H9 (cell line): ENCODE measurements at regions not wholly inside any gene's neighbourhood (a gene's known extent, or its start where the extent isn't known, plus 50 kb on each side); places are given as distances from the start of the nearest gene placed in this dataset.
A peak's percentile ranks its signal among the peaks of the same experiment; 100 is the strongest.

Experiments used
- DNase-seq: peaks from one replicate; pipeline ENCODE4 v3.0.0-alpha.2; 2017
- H2AFZ ChIP-seq: one replicate; pipeline ENCODE4 v1.6.1; 2013; ENCODE audit warnings: mild to moderate bottlenecking, low read length, control low read depth, moderate library complexity
- H2AK5ac ChIP-seq: 2 replicates; pipeline ENCODE4 v1.6.1; 2013; ENCODE audit warnings: low read length, control low read depth, mixed read lengths; ENCODE audit not compliant: insufficient read length
- H2BK120ac ChIP-seq: one replicate; pipeline ENCODE4 v1.6.1; 2013; ENCODE audit warnings: low read depth, mild to moderate bottlenecking, low read length, control low read depth, inconsistent platforms; ENCODE audit not compliant: poor library complexity, severe bottlenecking
- H2BK12ac ChIP-seq: 2 replicates; pipeline ENCODE4 v1.6.1; 2013; ENCODE audit warnings: low read length, control low read depth, mixed read lengths, low read depth; ENCODE audit not compliant: insufficient read length
- H2BK15ac ChIP-seq: 2 replicates; pipeline ENCODE4 v1.6.1; 2013; ENCODE audit warnings: low read depth, low read length, control low read depth
- H2BK20ac ChIP-seq: one replicate; pipeline ENCODE4 v1.6.1; 2013; ENCODE audit warnings: low read depth, mild to moderate bottlenecking, low read length, control low read depth, inconsistent platforms; ENCODE audit not compliant: poor library complexity, severe bottlenecking
- H2BK5ac ChIP-seq: 2 replicates; pipeline ENCODE4 v1.6.1; 2013; ENCODE audit warnings: low read length, control low read depth, mixed read lengths; ENCODE audit not compliant: insufficient read length
- H3K14ac ChIP-seq: 2 replicates; pipeline ENCODE4 v1.6.1; 2013; ENCODE audit warnings: low read length, control low read depth; ENCODE audit not compliant: insufficient read depth
- H3K18ac ChIP-seq: 2 replicates; pipeline ENCODE4 v1.6.1; 2013; ENCODE audit warnings: low read depth, mild to moderate bottlenecking, mixed read lengths, low read length, control low read depth; ENCODE audit not compliant: insufficient read length
- H3K23ac ChIP-seq: 2 replicates; pipeline ENCODE4 v1.6.1; 2013; ENCODE audit warnings: low read length, control low read depth, mixed read lengths, low read depth; ENCODE audit not compliant: insufficient read length
- H3K23me2 ChIP-seq: 2 replicates; pipeline ENCODE4 v1.6.1; 2013; ENCODE audit warnings: low read depth, mild to moderate bottlenecking, mixed read lengths, low read length, control low read depth; ENCODE audit not compliant: insufficient read length, poor library complexity, severe bottlenecking
- H3K27ac ChIP-seq: 2 replicates; pipeline ENCODE4 v1.5.1; 2013; ENCODE audit warnings: low read length, control low read depth, mixed read lengths, low read depth; ENCODE audit not compliant: insufficient read length
- H3K27me3 ChIP-seq: 2 replicates; pipeline ENCODE4 v1.6.1; 2013; ENCODE audit warnings: low read length, control low read depth, inconsistent platforms; ENCODE audit not compliant: insufficient read depth
- H3K4ac ChIP-seq: 2 replicates; pipeline ENCODE4 v1.6.1; 2013; ENCODE audit warnings: low read depth, mild to moderate bottlenecking, control low read depth, inconsistent platforms, low read length, moderate library complexity
- H3K4me1 ChIP-seq: 2 replicates; pipeline ENCODE4 v1.6.1; 2013; ENCODE audit warnings: low read length, control low read depth, inconsistent platforms; ENCODE audit not compliant: insufficient read depth
- H3K4me2 ChIP-seq: 2 replicates; pipeline ENCODE4 v1.6.1; 2013; ENCODE audit warnings: low read length, control low read depth, mixed read lengths; ENCODE audit not compliant: insufficient read length, insufficient read depth
- H3K56ac ChIP-seq: 2 replicates; pipeline ENCODE4 v1.6.1; 2013; ENCODE audit warnings: low read depth, mild to moderate bottlenecking, mixed read lengths, low read length, control low read depth; ENCODE audit not compliant: insufficient read length
- H3K79me1 ChIP-seq: 2 replicates; pipeline ENCODE4 v1.6.1; 2013; ENCODE audit warnings: low read depth, mild to moderate bottlenecking, moderate library complexity, low read length, control low read depth, inconsistent platforms; ENCODE audit not compliant: insufficient read depth, poor library complexity, severe bottlenecking
- H3K79me2 ChIP-seq: 2 replicates; pipeline ENCODE4 v1.6.1; 2013; ENCODE audit warnings: low read length, control low read depth, inconsistent platforms; ENCODE audit not compliant: insufficient read depth
- H3K9ac ChIP-seq: 2 replicates; pipeline ENCODE4 v1.6.1; 2013; ENCODE audit warnings: low read length, control low read depth, mixed read lengths; ENCODE audit not compliant: insufficient read length; ENCODE audit errors: extremely low read depth
- H3K9me3 ChIP-seq: one replicate; pipeline ENCODE4 v1.6.1; 2013; ENCODE audit warnings: low read depth, low read length, inconsistent platforms; ENCODE audit not compliant: control insufficient read depth
- H3T11ph ChIP-seq: one replicate; pipeline ENCODE4 v1.6.1; 2013; ENCODE audit warnings: mild to moderate bottlenecking, low read length, control low read depth, inconsistent platforms
- H4K20me1 ChIP-seq: one replicate; pipeline ENCODE4 v1.6.1; 2013; ENCODE audit not compliant: control insufficient read depth, insufficient read length, insufficient read depth
- H4K5ac ChIP-seq: 2 replicates; pipeline ENCODE4 v1.6.1; 2013; ENCODE audit warnings: low read depth, mild to moderate bottlenecking, mixed read lengths, low read length, control low read depth; ENCODE audit not compliant: insufficient read length
- H4K8ac ChIP-seq: replicated peaks from 2 replicates; pipeline ENCODE4 v1.6.1; 2013; ENCODE audit warnings: low read length, control low read depth, mixed read lengths, low read depth; ENCODE audit not compliant: insufficient read length
- H4K91ac ChIP-seq: 2 replicates; pipeline ENCODE4 v1.6.1; 2013; ENCODE audit warnings: low read depth, mild to moderate bottlenecking, moderate library complexity, mixed read lengths, low read length, control low read depth; ENCODE audit not compliant: insufficient read length
- H3K27ac Mint-ChIP-seq, 3 experiments: 2 replicates in 2 of 3; 3 replicates in 1 of 3; pipeline ENCODE4 v1.8.0; 2020 to 2021; ENCODE audit warnings: mixed read lengths in 3 of 3, mild to moderate bottlenecking in 1 of 3, moderate library complexity in 1 of 3
- H3K27me3 Mint-ChIP-seq: 2 replicates; pipeline ENCODE4 v1.8.0; 2021; ENCODE audit warnings: low read depth, mild to moderate bottlenecking, moderate library complexity, mixed read lengths
- H3K36me3 Mint-ChIP-seq, 3 experiments: 2 replicates in 2 of 3; 3 replicates in 1 of 3; pipeline ENCODE4 v1.8.0; 2020 to 2021; ENCODE audit warnings: low read depth in 3 of 3, mixed read lengths in 3 of 3; ENCODE audit not compliant: insufficient read depth in 1 of 3
- H3K4me1 Mint-ChIP-seq, 2 experiments: 2 replicates each; pipeline ENCODE4 v1.8.0; 2020; ENCODE audit warnings: mixed read lengths in 2 of 2
- H3K4me3 Mint-ChIP-seq, 2 experiments: 2 replicates in 1 of 2; 3 replicates in 1 of 2; pipeline ENCODE4 v1.8.0; 2020 to 2021; ENCODE audit warnings: mild to moderate bottlenecking in 2 of 2, mixed read lengths in 2 of 2, moderate library complexity in 1 of 2
- H3K9me3 Mint-ChIP-seq, 2 experiments: 2 replicates in 1 of 2; 3 replicates in 1 of 2; pipeline ENCODE4 v1.8.0; 2020; ENCODE audit warnings: mild to moderate bottlenecking in 2 of 2, mixed read lengths in 2 of 2, moderate library complexity in 1 of 2
- WGBS: extraction: QIAGEN DNeasy Blood & Tissue Kit; methylation state at CpG from one replicate; pipeline ENCODE4 v1.1.7; 2013; ENCODE audit warnings: missing lambda C conversion rate, low lambda C conversion rate, mixed read lengths; ENCODE audit not compliant: insufficient read length; ENCODE audit errors: extremely low coverage; 5-methylcytosine and 5-hydroxymethylcytosine counted together
- TF ChIP-seq, protein P1 (sequence below): fragments of 200-600 bp; sonication (generic); conservative IDR thresholded peaks from 3 replicates; pipeline ENCODE4 v1.8.0; 2021; ENCODE audit warnings: antibody characterized with exemption, mild to moderate bottlenecking

GRCh38 chr11:123246749-123247495, 51.9 kb upstream of the CLMP start:
- Mint-ChIP-seq H3K4me1 (peaks cover 15 to 21% of the 10 kb centered on the region in 2 experiments), H3K27me3 (peaks cover 1% of the 10 kb centered on the region), H3K36me3 (no peaks in the 10 kb centered on the region), H3K4me3 (no peak overlapping the region; a peak in 1 of 5 replicates), H3K9me3 (no peaks in the 10 kb centered on the region; a peak in 1 of 5 replicates), H3K27ac (no peak overlapping the region)
- Histone ChIP-seq H3K27ac (no peak overlapping the region), H3K9me3 (no peaks in the 10 kb centered on the region), H3K79me2 (no peaks in the 10 kb centered on the region), H2AK5ac (no peak overlapping the region), H3K23me2 (no peaks in the 10 kb centered on the region), H3T11ph (no peak overlapping the region), H3K79me1 (no peaks in the 10 kb centered on the region), H3K4ac (no peak overlapping the region), H3K9ac (no peak overlapping the region), H4K8ac (no peak overlapping the region), H4K91ac (no peak overlapping the region), H3K4me2 (peak overlapping the region; percentile 27), H2BK20ac (no peak overlapping the region), H3K4me1 (peaks cover 7% of the 10 kb centered on the region; the same call in 1 of the 2 replicates), H2BK15ac (no peak overlapping the region), H2BK12ac (no peak overlapping the region), H4K20me1 (no peaks in the 10 kb centered on the region), H3K23ac (no peak overlapping the region), H3K18ac (no peak overlapping the region), H3K14ac (no peak overlapping the region), H2BK120ac (no peak overlapping the region), H3K27me3 (no peaks in the 10 kb centered on the region), H4K5ac (no peak overlapping the region), H2BK5ac (no peak overlapping the region), H3K56ac (no peak overlapping the region), H2AFZ (no peak overlapping the region)
- DNase-seq, result peak; percentile 85
- no CpG with 5 or more reads among the region's 13 CpGs for WGBS
- TF ChIP-seq, protein P1, sequence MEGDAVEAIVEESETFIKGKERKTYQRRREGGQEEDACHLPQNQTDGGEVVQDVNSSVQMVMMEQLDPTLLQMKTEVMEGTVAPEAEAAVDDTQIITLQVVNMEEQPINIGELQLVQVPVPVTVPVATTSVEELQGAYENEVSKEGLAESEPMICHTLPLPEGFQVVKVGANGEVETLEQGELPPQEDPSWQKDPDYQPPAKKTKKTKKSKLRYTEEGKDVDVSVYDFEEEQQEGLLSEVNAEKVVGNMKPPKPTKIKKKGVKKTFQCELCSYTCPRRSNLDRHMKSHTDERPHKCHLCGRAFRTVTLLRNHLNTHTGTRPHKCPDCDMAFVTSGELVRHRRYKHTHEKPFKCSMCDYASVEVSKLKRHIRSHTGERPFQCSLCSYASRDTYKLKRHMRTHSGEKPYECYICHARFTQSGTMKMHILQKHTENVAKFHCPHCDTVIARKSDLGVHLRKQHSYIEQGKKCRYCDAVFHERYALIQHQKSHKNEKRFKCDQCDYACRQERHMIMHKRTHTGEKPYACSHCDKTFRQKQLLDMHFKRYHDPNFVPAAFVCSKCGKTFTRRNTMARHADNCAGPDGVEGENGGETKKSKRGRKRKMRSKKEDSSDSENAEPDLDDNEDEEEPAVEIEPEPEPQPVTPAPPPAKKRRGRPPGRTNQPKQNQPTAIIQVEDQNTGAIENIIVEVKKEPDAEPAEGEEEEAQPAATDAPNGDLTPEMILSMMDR, result peak; percentile 99
